Fibroblast of pulmonary artery (primary cell): ENCODE measurements at regions not wholly inside any gene's neighbourhood (a gene's known extent, or its start where the extent isn't known, plus 50 kb on each side); places are given as distances from the start of the nearest gene placed in this dataset.

Experiments used
- DNase-seq: peaks from one replicate; pipeline ENCODE4 v3.0.0-alpha.2; 2010; ENCODE audit warnings: low read depth
- H3K4me3 ChIP-seq: replicated peaks from 2 replicates; pipeline ENCODE4 v1.5.1; 2011; ENCODE audit warnings: low read depth, mild to moderate bottlenecking, control low read depth, low read length, moderate library complexity
- CTCF ChIP-seq: IDR thresholded peaks from 2 replicates; pipeline ENCODE4 v1.5.1; 2011; ENCODE audit warnings: mild to moderate bottlenecking, control low read depth, low read length, inconsistent platforms; ENCODE audit errors: missing control alignments

- no peak for DNase-seq
- no peak for TF ChIP-seq CTCF
- H3K4me3 ChIP-seq, result no peak overlapping the region
These were observed 879.6 kb downstream of the SUCLG1 start for GRCh38 chr2:83579507-83579906.

GRCh38 chr2:83578405-83578804 lies 880.7 kb downstream of the SUCLG1 start:
- no peak for DNase-seq
- no peak for TF ChIP-seq CTCF
- no peak overlapping the region for H3K4me3 ChIP-seq

GRCh38 chr2:83574614-83575013 lies 884.5 kb downstream of the SUCLG1 start:
- no peak overlapping the region for H3K4me3 ChIP-seq
- TF ChIP-seq CTCF, result no peak
- no peak for DNase-seq

GRCh38 chr2:83573060-83573459 lies 886.0 kb downstream of the SUCLG1 start:
- TF ChIP-seq CTCF, result no peak
- H3K4me3 ChIP-seq, result no peak overlapping the region

DNA sequence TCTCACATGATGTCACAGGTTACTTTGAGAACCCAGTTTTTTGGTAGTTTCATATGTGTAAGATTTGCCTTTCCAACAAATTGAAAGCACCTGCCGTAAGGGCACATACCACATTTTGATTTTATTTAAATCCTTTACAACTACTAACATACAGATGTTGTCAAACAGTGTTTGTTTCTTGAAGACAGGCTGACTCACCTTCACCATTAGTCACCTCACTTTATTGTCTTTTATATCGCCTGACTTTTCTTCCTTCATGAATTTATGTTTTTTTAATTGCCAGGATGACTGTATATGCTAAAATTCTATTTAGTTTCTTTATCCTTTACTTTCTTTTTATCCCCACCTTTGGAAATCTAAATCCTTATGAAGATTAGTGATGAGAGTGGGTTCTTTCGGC lies 886.7 kb downstream of the SUCLG1 start:
- H3K4me3 ChIP-seq, result no peak overlapping the region
- DNase-seq, result no peak
- TF ChIP-seq CTCF, result no peak

More at GRCh38 chr2:83573060-83573459, 886.0 kb downstream of the SUCLG1 start:
- no peak for DNase-seq

DNA sequence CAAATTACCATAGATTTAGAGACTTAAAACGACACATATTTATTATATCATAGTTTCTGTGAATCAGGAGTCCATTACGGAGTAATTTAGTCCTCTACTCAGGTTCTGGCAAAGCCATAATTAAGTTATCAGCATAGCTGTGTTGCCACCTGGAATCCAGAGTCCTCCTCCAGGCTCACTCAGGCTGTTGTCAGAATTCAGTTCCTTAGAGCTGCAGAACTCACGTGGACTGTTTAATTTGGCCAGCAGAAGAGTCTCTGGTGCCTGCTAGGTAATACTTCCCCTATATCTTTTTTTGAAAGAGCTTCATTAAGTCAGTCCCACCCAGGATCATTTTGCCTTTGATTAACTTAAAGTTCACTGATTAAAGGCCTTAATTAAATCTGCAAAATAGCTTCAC lies 891.5 kb downstream of the SUCLG1 start:
- no peak overlapping the region for H3K4me3 ChIP-seq
- no peak for DNase-seq
- no peak for TF ChIP-seq CTCF

- no peak for DNase-seq
- H3K4me3 ChIP-seq, result no peak overlapping the region
- TF ChIP-seq CTCF, result no peak
These were observed 893.5 kb downstream of the SUCLG1 start for GRCh38 chr2:83565626-83566025.
